Ovary (tissue), 7 donors: ENCODE measurements at regions not wholly inside any gene's neighbourhood (a gene's known extent, or its start where the extent isn't known, plus 50 kb on each side); places are given as distances from the start of the nearest gene placed in this dataset.
A peak's percentile ranks its signal among the peaks of the same experiment; 100 is the strongest.

Experiments used
- DNase-seq, 5 donors: peaks; one replicate each; pipeline ENCODE4 v3.0.0-alpha.2; 2019 to 2020
- H3K27ac ChIP-seq, 2 donors: fragments of 200-600 bp; one replicate each; pipeline versions ENCODE4 v1.5.1 to v1.8.0; 2019 to 2022
- H3K27me3 ChIP-seq: fragments of 200-600 bp; one replicate; pipeline ENCODE4 v1.8.0; 2022
- H3K36me3 ChIP-seq: fragments of 200-600 bp; sonication (generic); one replicate; pipeline ENCODE4 v1.5.1; 2019
- H3K4me1 ChIP-seq: one replicate; pipeline ENCODE4 v1.8.1; 2013; ENCODE audit warnings: mild to moderate bottlenecking, moderate library complexity; ENCODE audit not compliant: insufficient read depth
- H3K4me3 ChIP-seq: fragments of 200-600 bp; sonication (generic); one replicate; pipeline ENCODE4 v1.5.1; 2017
- H3K9me3 ChIP-seq, 2 donors: fragments of 200-600 bp in 1 of 2; sonication (generic) in 1 of 2; one replicate each; pipeline versions ENCODE4 v1.5.1 to v1.8.1; 2013 to 2019; ENCODE audit warnings: mild to moderate bottlenecking in 1 of 2, moderate library complexity in 1 of 2
- EP300 ChIP-seq: sonication (generic); formaldehyde crosslinking; IDR thresholded peaks from one replicate; pipeline ENCODE4 v1.6.1; 2017; ENCODE audit warnings: antibody characterized with exemption
- POLR2A ChIP-seq: fragments of 450-650 bp; IDR thresholded peaks from one replicate; pipeline ENCODE4 v1.6.1; 2017; ENCODE audit warnings: antibody characterized with exemption, mild to moderate bottlenecking, moderate library complexity
- WGBS, 3 donors: extraction: QIAGEN DNeasy Blood & Tissue Kit in 1 of 3; methylation state at CpG; one replicate each; pipeline versions ENCODE4 v1.1.5 to v1.1.7; 2013 to 2017; 5-methylcytosine and 5-hydroxymethylcytosine counted together
- intact Hi-C, 4 donors: fragments of 100-400 bp; cut with DNase I; formaldehyde crosslinking; loops; one replicate each; pipeline versions ENCODE4 v1.11.0 to v1.15.1; 2022 to 2023
- TF ChIP-seq, protein P1 (sequence below), 3 donors: fragments of 450-650 bp in 2 of 3; fragments of 200-600 bp in 1 of 3; IDR thresholded peaks; one replicate each; pipeline versions ENCODE4 v1.5.1 to v1.8.0; 2016 to 2022; ENCODE audit warnings: antibody characterized with exemption in 3 of 3, mild to moderate bottlenecking in 1 of 3
- donor health status: DM: no; HTN: no; CAD: no; lungs with moderate emphysema.
- donor health status: DM: no; HTN: no; CAD: no.
- donor health status: Bipolar disorder and iron deficiency.
- donor health status: DM: no; HTN: no; CAD: no.
- donor health status: DM: yes; HTN: yes; CAD: no.

DNA sequence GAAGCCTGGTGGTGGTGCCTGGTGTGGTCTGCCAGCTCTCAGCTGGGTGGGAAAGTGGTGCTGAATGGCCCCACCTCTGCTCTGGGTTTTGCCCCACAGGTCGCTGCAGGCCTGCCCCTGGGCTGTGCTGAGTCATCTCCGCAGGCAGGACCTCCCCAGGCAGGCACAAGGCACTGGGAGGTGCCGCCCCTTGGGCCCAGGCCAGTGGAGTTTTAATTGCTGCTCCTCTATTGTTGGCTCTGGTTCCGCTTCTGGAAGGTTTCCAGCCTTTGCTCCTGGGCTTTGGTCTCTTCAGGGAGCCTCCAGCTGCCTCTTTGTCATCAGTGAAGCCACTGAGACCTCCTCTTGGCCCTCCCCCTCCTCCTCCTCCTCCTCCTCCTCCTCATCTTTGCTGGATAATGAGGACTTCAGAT is 180.3 kb upstream of the GRB10 start:
- no peak for TF ChIP-seq EP300
- no peak for TF ChIP-seq POLR2A
- TF ChIP-seq, protein P1, sequence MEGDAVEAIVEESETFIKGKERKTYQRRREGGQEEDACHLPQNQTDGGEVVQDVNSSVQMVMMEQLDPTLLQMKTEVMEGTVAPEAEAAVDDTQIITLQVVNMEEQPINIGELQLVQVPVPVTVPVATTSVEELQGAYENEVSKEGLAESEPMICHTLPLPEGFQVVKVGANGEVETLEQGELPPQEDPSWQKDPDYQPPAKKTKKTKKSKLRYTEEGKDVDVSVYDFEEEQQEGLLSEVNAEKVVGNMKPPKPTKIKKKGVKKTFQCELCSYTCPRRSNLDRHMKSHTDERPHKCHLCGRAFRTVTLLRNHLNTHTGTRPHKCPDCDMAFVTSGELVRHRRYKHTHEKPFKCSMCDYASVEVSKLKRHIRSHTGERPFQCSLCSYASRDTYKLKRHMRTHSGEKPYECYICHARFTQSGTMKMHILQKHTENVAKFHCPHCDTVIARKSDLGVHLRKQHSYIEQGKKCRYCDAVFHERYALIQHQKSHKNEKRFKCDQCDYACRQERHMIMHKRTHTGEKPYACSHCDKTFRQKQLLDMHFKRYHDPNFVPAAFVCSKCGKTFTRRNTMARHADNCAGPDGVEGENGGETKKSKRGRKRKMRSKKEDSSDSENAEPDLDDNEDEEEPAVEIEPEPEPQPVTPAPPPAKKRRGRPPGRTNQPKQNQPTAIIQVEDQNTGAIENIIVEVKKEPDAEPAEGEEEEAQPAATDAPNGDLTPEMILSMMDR (IDR thresholded peaks at IDR 0.05): no peak
- Histone ChIP-seq H3K27ac (no peak overlapping the region), H3K9me3 (no peaks in the 10 kb centered on the region), H3K4me3 (no peak overlapping the region), H3K27me3 (no peaks in the 10 kb centered on the region), H3K36me3 (no peaks in the 10 kb centered on the region), H3K4me1 (no peaks in the 10 kb centered on the region)
- intact Hi-C loops: loop anchor here in 1 of 4 donors (5.0 kb wide), 1 partner anchor 1706 kb away; no protein-coding TSS in a partner anchor
- 21 to 38% (median 31%) methylated on average over 4 of the region's 4 CpGs for WGBS, 3 donors
- peak in 4 of 5 donors; percentile 17 to 39 (median 20) for DNase-seq

DNA sequence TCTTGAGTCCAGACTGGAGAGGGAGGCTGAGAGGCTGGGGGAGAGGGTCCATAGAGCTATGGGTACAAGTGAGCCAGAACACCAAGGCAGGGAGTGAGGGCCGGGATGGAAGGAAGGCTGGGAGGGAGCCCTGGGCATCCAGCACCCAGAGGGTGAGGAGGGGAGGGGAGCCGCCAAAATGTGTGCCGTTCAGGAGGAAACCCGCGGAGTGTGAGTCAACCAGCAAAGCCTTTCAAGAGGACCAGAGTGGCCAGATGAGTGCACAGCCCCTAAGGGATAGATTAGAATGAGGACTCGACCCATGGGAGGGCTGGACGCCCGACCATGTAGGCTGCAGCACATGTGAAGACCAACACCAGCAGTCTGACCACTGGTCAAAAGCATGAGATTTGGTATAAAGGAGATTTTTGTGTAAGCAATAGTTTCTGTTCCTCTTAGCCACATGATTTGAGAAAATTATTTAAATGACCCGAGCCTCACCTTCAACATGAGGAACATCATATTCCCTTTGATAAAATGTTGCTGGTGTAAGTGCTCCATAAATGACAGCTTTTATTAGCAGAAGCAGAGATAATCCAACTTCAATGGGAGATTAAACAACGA is 179.7 kb upstream of the GRB10 start:
- no peak overlapping the region for H3K27ac ChIP-seq
- intact Hi-C loops: loop anchor here in 1 of 4 donors (5.0 kb wide), 1 partner anchor 1705 kb away; no protein-coding TSS in a partner anchor
- H3K9me3 ChIP-seq: no peaks in the 10 kb centered on the region
- H3K27me3 ChIP-seq: no peaks in the 10 kb centered on the region
- no peak overlapping the region for H3K4me3 ChIP-seq
- no peaks in the 10 kb centered on the region for H3K4me1 ChIP-seq
- 81 to 87% (median 85%) methylated on average over 10 of the region's 10 CpGs for WGBS, 3 donors
- DNase-seq: no peak
- H3K36me3 ChIP-seq: no peaks in the 10 kb centered on the region
- no peak for TF ChIP-seq POLR2A
- TF ChIP-seq, protein P1 (IDR thresholded peaks at IDR 0.05): no peak
- TF ChIP-seq EP300: no peak

DNA sequence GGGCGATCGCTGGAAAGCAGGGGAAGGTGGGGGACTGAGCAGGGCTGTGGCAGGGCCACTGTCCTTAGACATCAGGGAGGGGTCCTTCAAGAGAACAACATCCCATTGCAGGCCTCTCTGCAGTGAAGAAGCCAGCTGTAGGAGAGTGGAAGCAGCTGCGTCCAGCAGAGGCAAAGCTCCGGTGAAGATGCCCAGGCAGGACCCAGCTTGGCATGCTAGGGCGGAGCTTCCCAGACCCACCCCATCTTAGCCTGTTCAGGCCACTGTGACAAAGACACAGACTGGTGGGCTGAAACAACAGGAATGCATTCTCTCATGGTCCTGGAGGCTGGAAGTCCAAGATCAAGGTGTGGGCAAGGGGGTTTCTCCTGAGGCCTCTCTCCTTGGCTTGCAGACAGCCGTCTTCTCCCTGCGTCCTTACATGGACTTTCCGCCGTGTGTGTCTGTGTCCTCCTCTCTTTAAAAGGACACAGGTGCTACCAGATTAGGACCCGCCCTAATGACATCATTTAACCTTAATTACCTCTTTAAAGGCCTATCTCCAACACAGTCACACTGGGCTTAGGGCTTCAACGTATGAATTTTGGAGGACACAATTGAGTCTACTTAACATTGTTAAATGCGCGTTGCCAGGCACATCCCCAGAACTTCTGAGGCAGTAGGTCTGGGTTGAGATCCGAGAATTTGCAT is 178.1 kb upstream of the GRB10 start:
- intact Hi-C loops: loop anchor here in 1 of 4 donors (5.0 kb wide), 1 partner anchor 1703 kb away; no protein-coding TSS in a partner anchor
- no peaks in the 10 kb centered on the region for H3K9me3 ChIP-seq
- no peak overlapping the region for H3K27ac ChIP-seq
- DNase-seq: no peak
- H3K4me3 ChIP-seq: no peak overlapping the region
- TF ChIP-seq, protein P1 (IDR thresholded peaks at IDR 0.05): no peak
- TF ChIP-seq EP300: no peak
- no peaks in the 10 kb centered on the region for H3K4me1 ChIP-seq
- no peaks in the 10 kb centered on the region for H3K27me3 ChIP-seq
- 79 to 82% (median 81%) methylated on average over 14 of the region's 14 CpGs for WGBS, 3 donors
- H3K36me3 ChIP-seq: no peaks in the 10 kb centered on the region

DNA sequence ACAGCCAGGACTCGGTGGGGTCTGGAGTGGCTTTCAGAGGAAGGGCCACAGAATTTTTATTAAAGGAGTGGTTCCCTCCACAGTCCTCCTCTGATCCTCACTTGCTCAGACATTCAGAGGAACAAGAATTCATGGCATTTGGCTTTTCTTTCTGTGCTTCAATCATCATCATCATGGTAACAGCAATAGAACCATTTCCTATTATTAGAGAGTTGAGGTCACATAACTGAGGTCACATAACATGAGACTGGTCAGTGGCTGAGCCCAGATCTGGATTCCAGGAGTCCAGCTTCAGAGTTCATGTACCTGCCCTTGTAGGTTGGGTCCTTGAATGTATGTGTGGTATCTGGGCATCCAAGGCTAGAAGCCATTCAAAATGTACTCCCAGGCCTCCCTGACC is 177.3 kb upstream of the GRB10 start:
- Histone ChIP-seq H3K27ac (no peak overlapping the region), H3K9me3 (no peaks in the 10 kb centered on the region), H3K27me3 (no peaks in the 10 kb centered on the region), H3K4me3 (no peak overlapping the region), H3K4me1 (no peaks in the 10 kb centered on the region), H3K36me3 (no peaks in the 10 kb centered on the region)
- WGBS, 3 donors: 78 to 89% (median 89%) methylated on average over 1 of the region's 1 CpG
- TF ChIP-seq EP300: no peak
- no peak for TF ChIP-seq POLR2A
- TF ChIP-seq, protein P1 (IDR thresholded peaks at IDR 0.05): no peak
- intact Hi-C loops: loop anchor here in 1 of 4 donors (5.0 kb wide), 1 partner anchor 1703 kb away; no protein-coding TSS in a partner anchor
- no peak for DNase-seq
